ENCODE measurements at regions not wholly inside any gene's neighbourhood (a gene's known extent, or its start where the extent isn't known, plus 50 kb on each side); places are given as distances from the start of the nearest gene placed in this dataset.
A peak's percentile ranks its signal among the peaks of the same experiment; 100 is the strongest.
"Not testable (repeated sequence)": the region's sequence is repeated elsewhere in the genome, so short reads cannot be mapped to it uniquely, and the experiment has no call there.

GRCh38 chr13:88507909-88508308, 836.7 kb downstream of the SLITRK5 start:
- no peaks in the 10 kb centered on the region for H3K36me3 ChIP-seq (ENCODE audit: control insufficient read depth in 1 of 2, insufficient read depth in 2 of 2, low read length in 2 of 2)
- H3K9ac ChIP-seq (ENCODE audit: low read length) = no peak overlapping the region
- DNase-seq (ENCODE audit: low read depth, low spot score) = no peak
- no peaks in the 10 kb centered on the region for H3K9me2 ChIP-seq (ENCODE audit: insufficient read depth)
- no peak overlapping the region for H3K4me3 ChIP-seq (replicated peaks in 1 of 2; ENCODE audit: low read depth in 1 of 2, low read length in 2 of 2)
- H4K20me1 ChIP-seq (ENCODE audit: insufficient read depth) = no peaks in the 10 kb centered on the region
- no peak overlapping the region for H2AFZ ChIP-seq (ENCODE audit: low read depth, low read length, poor library complexity, severe bottlenecking)
- H3K4me2 ChIP-seq (ENCODE audit: low read length) = no peak overlapping the region
- ChIA-PET RAD21 (ENCODE audit: low non-redundant PET in 1 of 2, low total read pairs in 2 of 2, uncharacterized antibody in 2 of 2, unreplicated experiment in 2 of 2) (no interaction called here), CTCF (no interaction called here), POLR2A (no interaction called here)
- no peak for TF ChIP-seq EZH2phosphoT487 (IDR thresholded peaks at IDR 0.05; ENCODE audit: borderline replicate concordance)
- peak; percentile 52; the same call in 1 of the 2 replicates for TF ChIP-seq ZNF274 (IDR thresholded peaks at IDR 0.05; ENCODE audit: low read depth, low read length)
- no peak for ATAC-seq
- no TSS peak for BruUV-seq (replicated peaks)
- no peaks in the 10 kb centered on the region for H3K79me2 ChIP-seq (ENCODE audit: insufficient read depth, low read length)
- peaks cover 4 to 8% of the 10 kb centered on the region in 2 experiments; a peak in 2 of 4 replicates for H3K9me3 ChIP-seq (ENCODE audit: control insufficient read depth in 1 of 2, insufficient read depth in 1 of 2, low read depth in 1 of 2, low read length in 2 of 2)
- H3K27ac ChIP-seq (ENCODE audit: low read depth, low read length) = no peak overlapping the region
- intact Hi-C loops (cut with micrococcal nuclease) = no loop called here
- no peaks in the 10 kb centered on the region for H3K4me1 ChIP-seq (ENCODE audit: control insufficient read depth in 1 of 2, insufficient read depth in 2 of 2, low read length in 2 of 2)
- H3K27me3 ChIP-seq (ENCODE audit: insufficient read depth, low read length) = no peaks in the 10 kb centered on the region

- not testable (repeated sequence) for BruUV-seq (replicated peaks)
These were observed 841.8 kb downstream of the SLITRK5 start for GRCh38 chr13:88512993-88513392.

More at GRCh38 chr13:88512993-88513392, 841.8 kb downstream of the SLITRK5 start:
- POLR2A ChIA-PET; RAD21 ChIA-PET (ENCODE audit: low non-redundant PET in 1 of 2, low total read pairs in 2 of 2, uncharacterized antibody in 2 of 2, unreplicated experiment in 2 of 2); DNase-seq (ENCODE audit: low read depth, low spot score); H3K36me3 ChIP-seq (ENCODE audit: control insufficient read depth in 1 of 2, insufficient read depth in 2 of 2, low read length in 2 of 2); H3K9ac ChIP-seq (ENCODE audit: low read length); H3K27ac ChIP-seq (ENCODE audit: low read depth, low read length); H3K9me2 ChIP-seq (ENCODE audit: insufficient read depth); H2AFZ ChIP-seq (ENCODE audit: low read depth, low read length, poor library complexity, severe bottlenecking); H4K20me1 ChIP-seq (ENCODE audit: insufficient read depth); H3K4me2 ChIP-seq (ENCODE audit: low read length); H3K9me3 ChIP-seq (ENCODE audit: control insufficient read depth in 1 of 2, insufficient read depth in 1 of 2, low read depth in 1 of 2, low read length in 2 of 2); H3K4me1 ChIP-seq (ENCODE audit: control insufficient read depth in 1 of 2, insufficient read depth in 2 of 2, low read length in 2 of 2); intact Hi-C loops (cut with micrococcal nuclease); H3K27me3 ChIP-seq (ENCODE audit: insufficient read depth, low read length); ATAC-seq; H3K79me2 ChIP-seq (ENCODE audit: insufficient read depth, low read length); CTCF ChIA-PET; H3K4me3 ChIP-seq (replicated peaks in 1 of 2; ENCODE audit: low read depth in 1 of 2, low read length in 2 of 2): not testable (repeated sequence)

Data from HCT116 (cell line).